GM23338 (cell line): ENCODE measurements at regions not wholly inside any gene's neighbourhood (a gene's known extent, or its start where the extent isn't known, plus 50 kb on each side); places are given as distances from the start of the nearest gene placed in this dataset.

Experiments
- ATAC-seq: fragments of 200-7000 bp; cut with Tn5 transposase; 3 replicates; pipeline ENCODE4 v1.9.1; 2020
- DNase-seq: peaks from one replicate; pipeline ENCODE4 v3.0.0-alpha.2; 2015; ENCODE audit warnings: low spot score
- H2AFZ ChIP-seq: fragments of 200-600 bp; sonication (generic); 2 replicates; pipeline ENCODE4 v1.8.0; 2016; ENCODE audit warnings: antibody characterized with exemption, mild to moderate bottlenecking, moderate library complexity
- H3F3A ChIP-seq: fragments of 200-600 bp; sonication (generic); replicated peaks from 2 replicates; pipeline ENCODE4 v1.8.0; 2017; ENCODE audit warnings: antibody characterized with exemption, mixed run types, low read depth
- H3K27ac ChIP-seq: fragments of 200-600 bp; sonication (generic); 2 replicates; pipeline ENCODE4 v1.6.1; 2016; ENCODE audit warnings: low read depth
- H3K27me3 ChIP-seq: fragments of 200-600 bp; sonication (generic); 2 replicates; pipeline ENCODE4 v1.8.0; 2016; ENCODE audit warnings: mild to moderate bottlenecking, mixed run types, moderate library complexity; ENCODE audit not compliant: insufficient read depth
- H3K36me3 ChIP-seq: fragments of 200-600 bp; sonication (generic); 2 replicates; pipeline ENCODE4 v1.8.0; 2016; ENCODE audit warnings: mild to moderate bottlenecking; ENCODE audit not compliant: insufficient read depth
- H3K4me1 ChIP-seq: fragments of 200-600 bp; sonication (generic); 2 replicates; pipeline ENCODE4 v1.8.0; 2016; ENCODE audit warnings: mild to moderate bottlenecking, moderate library complexity; ENCODE audit not compliant: insufficient read depth
- H3K4me2 ChIP-seq: fragments of 200-600 bp; sonication (generic); 2 replicates; pipeline ENCODE4 v1.7.1; 2017; ENCODE audit warnings: mixed run types
- H3K4me3 ChIP-seq: fragments of 200-600 bp; sonication (generic); 2 replicates; pipeline ENCODE4 v1.6.1; 2016; ENCODE audit warnings: mixed run types
- H3K79me2 ChIP-seq: fragments of 200-600 bp; sonication (generic); replicated peaks from 2 replicates; pipeline ENCODE4 v1.8.0; 2017; ENCODE audit warnings: mild to moderate bottlenecking; ENCODE audit not compliant: insufficient read depth
- H3K9me2 ChIP-seq: fragments of 200-600 bp; sonication (generic); 2 replicates; pipeline ENCODE4 v1.8.0; 2017; ENCODE audit not compliant: insufficient read depth
- H4K20me1 ChIP-seq: fragments of 200-600 bp; sonication (generic); replicated peaks from 2 replicates; pipeline ENCODE4 v1.8.0; 2017; ENCODE audit warnings: mild to moderate bottlenecking; ENCODE audit not compliant: insufficient read depth
- H3K27ac Mint-ChIP-seq: 2 replicates; pipeline ENCODE4 v1.8.0; 2020; ENCODE audit warnings: inconsistent platforms, mild to moderate bottlenecking, moderate library complexity, mixed read lengths
- H3K27me3 Mint-ChIP-seq: 3 replicates; pipeline ENCODE4 v1.8.0; 2022; ENCODE audit warnings: low read depth, mild to moderate bottlenecking, moderate library complexity, mixed read lengths, inconsistent platforms; ENCODE audit not compliant: insufficient read depth, poor library complexity
- H3K36me3 Mint-ChIP-seq: 3 replicates; pipeline ENCODE4 v1.8.0; 2021; ENCODE audit warnings: low read depth, mild to moderate bottlenecking, inconsistent platforms, moderate library complexity, mixed read lengths
- H3K4me1 Mint-ChIP-seq: 3 replicates; pipeline ENCODE4 v1.8.0; 2020; ENCODE audit warnings: mild to moderate bottlenecking, inconsistent platforms, mixed read lengths
- H3K4me3 Mint-ChIP-seq: 3 replicates; pipeline ENCODE4 v1.8.0; 2021; ENCODE audit warnings: moderate library complexity, mild to moderate bottlenecking, inconsistent platforms, mixed read lengths
- H3K9me3 Mint-ChIP-seq: 3 replicates; pipeline ENCODE4 v1.8.0; 2020; ENCODE audit warnings: moderate library complexity, mild to moderate bottlenecking, inconsistent platforms, mixed read lengths
- CTCF ChIP-seq, 2 experiments: fragments of 200-600 bp in 1 of 2; sonication (generic) in 1 of 2; conservative IDR thresholded peaks; 2 replicates each; pipeline versions ENCODE4 v1.5.1 to v1.6.1; 2016 to 2017; ENCODE audit warnings: antibody characterized with exemption in 2 of 2, low read depth in 2 of 2, mild to moderate bottlenecking in 2 of 2, moderate library complexity in 1 of 2
- ETS1 ChIP-seq: IDR thresholded peaks from 2 replicates; pipeline ENCODE4 v1.6.1; 2016; ENCODE audit warnings: antibody characterized with exemption
- EZH2phosphoT487 ChIP-seq: fragments of 200-600 bp; sonication (generic); IDR thresholded peaks from one replicate; pipeline ENCODE4 v1.8.1; 2018; ENCODE audit warnings: antibody characterized with exemption; ENCODE audit not compliant: unreplicated experiment
- NANOG ChIP-seq: IDR thresholded peaks from 2 replicates; pipeline ENCODE4 v1.6.1; 2016; ENCODE audit warnings: antibody characterized with exemption, borderline replicate concordance
- POLR2AphosphoS5 ChIP-seq: IDR thresholded peaks from 2 replicates; pipeline ENCODE4 v1.6.1; 2016; ENCODE audit warnings: antibody characterized with exemption, low read depth
- REST ChIP-seq: IDR thresholded peaks from one replicate; pipeline ENCODE4 v1.6.1; 2018; ENCODE audit warnings: antibody characterized with exemption; ENCODE audit not compliant: unreplicated experiment
- STAT1 ChIP-seq: IDR thresholded peaks from one replicate; pipeline ENCODE4 v1.6.1; 2016; ENCODE audit warnings: antibody characterized with exemption; ENCODE audit not compliant: unreplicated experiment

GRCh38 chr13:106683179-106683578 is 115.2 kb upstream of the ARGLU1 start:
- no peak for ATAC-seq
- TF ChIP-seq ETS1, result no peak
- TF ChIP-seq STAT1, result no peak
- TF ChIP-seq POLR2AphosphoS5, result no peak
- Histone ChIP-seq H3K4me3 (no peak overlapping the region), H3K4me2 (no peak overlapping the region), H2AFZ (no peak overlapping the region; the same call in 1 of the 2 replicates), H3F3A (no peaks in the 10 kb centered on the region), H3K4me1 (peaks cover 44% of the 10 kb centered on the region), H3K79me2 (no peaks in the 10 kb centered on the region), H3K36me3 (no peaks in the 10 kb centered on the region), H3K27me3 (no peaks in the 10 kb centered on the region), H4K20me1 (no peaks in the 10 kb centered on the region), H3K27ac (no peak overlapping the region), H3K9me2 (peaks cover 3% of the 10 kb centered on the region; the same call in 1 of the 2 replicates)
- H3K27me3 Mint-ChIP-seq, result no peaks in the 10 kb centered on the region
- DNase-seq, result no peak
- H3K36me3 Mint-ChIP-seq, result no peaks in the 10 kb centered on the region
- H3K4me1 Mint-ChIP-seq, result peaks cover 48% of the 10 kb centered on the region
- H3K4me3 Mint-ChIP-seq, result no peak overlapping the region
- no peaks in the 10 kb centered on the region for H3K9me3 Mint-ChIP-seq
- no peak overlapping the region for H3K27ac Mint-ChIP-seq

GRCh38 chr13:106681997-106682396 is 114.1 kb upstream of the ARGLU1 start:
- DNase-seq (no peak), ATAC-seq (no peak)
- no peaks in the 10 kb centered on the region for H3K27me3 ChIP-seq
- no peaks in the 10 kb centered on the region for H3K79me2 ChIP-seq
- H3K9me3 Mint-ChIP-seq, result no peaks in the 10 kb centered on the region
- H3K36me3 Mint-ChIP-seq, result no peaks in the 10 kb centered on the region
- H3K27ac Mint-ChIP-seq, result no peak overlapping the region
- H2AFZ ChIP-seq, result no peak overlapping the region
- H3K9me2 ChIP-seq, result no peaks in the 10 kb centered on the region
- peaks cover 44% of the 10 kb centered on the region for H3K4me1 ChIP-seq
- H3F3A ChIP-seq, result no peaks in the 10 kb centered on the region
- H3K4me1 Mint-ChIP-seq, result peaks cover 52% of the 10 kb centered on the region
- no peak overlapping the region; the same call in 2 of the 3 replicates for H3K4me3 Mint-ChIP-seq
- H3K36me3 ChIP-seq, result no peaks in the 10 kb centered on the region
- no peaks in the 10 kb centered on the region for H3K27me3 Mint-ChIP-seq
- H3K4me2 ChIP-seq, result peak overlapping the region; percentile 41
- no peaks in the 10 kb centered on the region for H4K20me1 ChIP-seq
- no peak overlapping the region for H3K27ac ChIP-seq
- no peak overlapping the region for H3K4me3 ChIP-seq
- TF ChIP-seq EZH2phosphoT487 (no peak), NANOG (no peak), POLR2AphosphoS5 (no peak), STAT1 (no peak), ETS1 (no peak), CTCF (conservative IDR thresholded peaks at IDR 0.05; ENCODE audit: low read depth in 2 of 2) (no peak), REST (no peak)
